HEK293 (cell line): ENCODE measurements at regions not wholly inside any gene's neighbourhood (a gene's known extent, or its start where the extent isn't known, plus 50 kb on each side); places are given as distances from the start of the nearest gene placed in this dataset.

Source experiments
- CTCF ChIA-PET: fragments of 350-600 bp; formaldehyde crosslinking; extraction: SDS; loops from one replicate; lab custom pipeline; 2021; ENCODE audit warnings: antibody characterized with exemption; lab: Yijun Ruan, JAX
- POLR2A ChIA-PET: fragments of 300-600 bp; formaldehyde crosslinking; extraction: SDS; loops from one replicate; lab custom pipeline; 2020; ENCODE audit warnings: antibody characterized with exemption, inconsistent platforms; lab: Yijun Ruan, JAX
- H3K27ac ChIP-seq: fragments of 200-500 bp; sonication (Bioruptor generic); 2 replicates; pipeline ENCODE4 v1.5.1; 2014; ENCODE audit warnings: low read depth, low read length, control low read depth, inconsistent platforms; ENCODE audit errors: extremely low read depth
- H3K36me3 ChIP-seq, 2 experiments: fragments of 200-500 bp in 1 of 2; sonication (Bioruptor generic) in 1 of 2; 1 replicate in 1 of 2; 2 replicates in 1 of 2; pipeline ENCODE4 v1.5.1; 2014 to 2017; ENCODE audit warnings: inconsistent platforms in 2 of 2, low read length in 2 of 2; ENCODE audit not compliant: control insufficient read depth in 2 of 2, insufficient read depth in 1 of 2
- H3K4me1 ChIP-seq: fragments of 200-500 bp; sonication (Bioruptor generic); 2 replicates; pipeline ENCODE4 v1.5.1; 2014; ENCODE audit warnings: mild to moderate bottlenecking, low read length, inconsistent platforms; ENCODE audit not compliant: control insufficient read depth, insufficient read depth
- H3K4me3 ChIP-seq: 2 replicates; pipeline ENCODE4 v1.5.1; 2011; ENCODE audit warnings: low read depth, mild to moderate bottlenecking, control low read depth, low read length, moderate library complexity
- H3K9me3 ChIP-seq: fragments of 200-500 bp; sonication (Bioruptor generic); 2 replicates; pipeline ENCODE4 v1.5.1; 2014; ENCODE audit warnings: low read depth, low read length, inconsistent platforms; ENCODE audit not compliant: control insufficient read depth, insufficient read depth
- BCL6B ChIP-seq: fragments of 450-650 bp; formaldehyde crosslinking; IDR thresholded peaks from 2 replicates; pipeline ENCODE4 v1.5.1; 2017; ENCODE audit warnings: missing biosample characterization, missing genetic modification characterization
- MEIS1 ChIP-seq: sonication (generic); formaldehyde crosslinking; IDR thresholded peaks from 2 replicates; pipeline ENCODE4 v1.8.1; 2022; ENCODE audit warnings: missing genetic modification reagents, mild to moderate bottlenecking, borderline replicate concordance
- PRDM6 ChIP-seq: fragments of 450-650 bp; formaldehyde crosslinking; IDR thresholded peaks from 2 replicates; pipeline ENCODE4 v1.5.1; 2017; ENCODE audit warnings: missing biosample characterization, missing genetic modification characterization
- SP2 ChIP-seq: fragments of 450-650 bp; formaldehyde crosslinking; IDR thresholded peaks from 2 replicates; pipeline ENCODE4 v1.5.1; 2016; ENCODE audit warnings: missing biosample characterization, missing genetic modification characterization
- TSHZ1 ChIP-seq: fragments of 450-650 bp; formaldehyde crosslinking; IDR thresholded peaks from 2 replicates; pipeline ENCODE4 v1.5.1; 2016; ENCODE audit warnings: missing biosample characterization, missing genetic modification characterization, borderline replicate concordance
- ZBTB11 ChIP-seq: fragments of 450-650 bp; formaldehyde crosslinking; conservative IDR thresholded peaks from 2 replicates; pipeline ENCODE4 v1.5.1; 2016; ENCODE audit warnings: low read depth, missing biosample characterization, missing genetic modification characterization
- ZFHX2 ChIP-seq: fragments of 450-650 bp; formaldehyde crosslinking; conservative IDR thresholded peaks from 2 replicates; pipeline ENCODE4 v1.5.1; 2016; ENCODE audit warnings: missing biosample characterization, missing genetic modification characterization
- ZNF133 ChIP-seq: fragments of 450-650 bp; formaldehyde crosslinking; IDR thresholded peaks from 2 replicates; pipeline ENCODE4 v1.5.1; 2016; ENCODE audit warnings: missing biosample characterization, missing genetic modification characterization
- ZNF146 ChIP-seq: fragments of 450-650 bp; formaldehyde crosslinking; IDR thresholded peaks from 2 replicates; pipeline ENCODE4 v1.5.1; 2016; ENCODE audit warnings: missing biosample characterization, missing genetic modification characterization
- ZNF155 ChIP-seq: fragments of 450-650 bp; formaldehyde crosslinking; IDR thresholded peaks from 2 replicates; pipeline ENCODE4 v1.5.1; 2016; ENCODE audit warnings: missing biosample characterization, missing genetic modification characterization
- ZNF513 ChIP-seq: fragments of 450-650 bp; IDR thresholded peaks from 2 replicates; pipeline ENCODE4 v1.5.1; 2018; ENCODE audit warnings: missing biosample characterization, missing genetic modification characterization
- ZSCAN23 ChIP-seq: fragments of 450-650 bp; formaldehyde crosslinking; IDR thresholded peaks from 2 replicates; pipeline ENCODE4 v1.5.1; 2016; ENCODE audit warnings: missing biosample characterization, missing genetic modification characterization

GRCh38 chr12:31815096-31815495 lies 86.3 kb upstream of the AMN1 start:
- POLR2A ChIA-PET = no interaction called here

More at GRCh38 chr12:31815096-31815495, 86.3 kb upstream of the AMN1 start:
- Histone ChIP-seq H3K27ac (no peak overlapping the region), H3K4me3 (no peak overlapping the region), H3K9me3 (no peaks in the 10 kb centered on the region)
- TF ChIP-seq MEIS1 (CRISPR knock-in tag) (no peak), SP2 (tag by site-specific recombination) (no peak), ZNF513 (no peak), TSHZ1 (tag by site-specific recombination) (no peak), ZNF133 (tag by site-specific recombination) (no peak), BCL6B (tag by site-specific recombination) (no peak), ZSCAN23 (tag by site-specific recombination) (no peak), ZNF155 (tag by site-specific recombination) (no peak), PRDM6 (tag by site-specific recombination) (no peak), ZFHX2 (tag by site-specific recombination) (no peak), ZNF146 (no peak), ZBTB11 (tag by site-specific recombination) (no peak)
- TF ChIP-seq, all 188 proteins: peak for 0
- H3K36me3 ChIP-seq = no peaks in the 10 kb centered on the region
- H3K4me1 ChIP-seq = no peaks in the 10 kb centered on the region
- CTCF ChIA-PET = no interaction called here
